ENCODE measurements at regions not wholly inside any gene's neighbourhood (a gene's known extent, or its start where the extent isn't known, plus 50 kb on each side); places are given as distances from the start of the nearest gene placed in this dataset.

GRCh38 chr18:44594799-44595467 lies 85.8 kb upstream of the SETBP1 start:
- DNase-seq (no peak), ATAC-seq (peak; percentile 75)
- intact Hi-C loops (cut with micrococcal nuclease) = no loop called here

- no peak for DNase-seq
- ATAC-seq = no peak
- intact Hi-C loops (cut with micrococcal nuclease) = no loop called here
Measured at GRCh38 chr18:44597797-44598196, 82.9 kb upstream of the SETBP1 start.

GRCh38 chr18:44598514-44598913 lies 82.2 kb upstream of the SETBP1 start:
- intact Hi-C loops (cut with micrococcal nuclease) = no loop called here
- ATAC-seq = no peak
- DNase-seq = no peak

DNA sequence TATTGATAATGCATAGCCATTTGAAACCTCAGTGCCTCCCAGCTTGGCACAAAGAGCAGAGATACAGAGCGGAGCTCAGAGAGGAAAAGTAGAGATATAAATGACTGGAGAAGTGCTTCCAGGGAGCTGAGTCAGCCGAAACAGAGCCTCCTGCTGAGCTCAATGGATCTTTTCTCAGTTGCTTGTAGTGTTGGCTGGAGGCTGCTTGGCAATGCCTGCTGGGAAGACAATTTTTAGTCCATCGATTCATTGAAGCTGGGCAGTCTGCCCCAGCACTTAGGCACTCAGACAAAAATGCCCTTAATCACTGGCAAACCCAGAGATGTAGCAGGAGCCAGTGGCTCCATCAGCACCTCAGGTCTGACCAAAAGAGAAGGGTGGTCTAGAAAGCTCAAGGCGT lies 81.3 kb upstream of the SETBP1 start:
- intact Hi-C loops (cut with micrococcal nuclease) = no loop called here
- ATAC-seq = peak; percentile 80
- DNase-seq = peak; percentile 40

DNA sequence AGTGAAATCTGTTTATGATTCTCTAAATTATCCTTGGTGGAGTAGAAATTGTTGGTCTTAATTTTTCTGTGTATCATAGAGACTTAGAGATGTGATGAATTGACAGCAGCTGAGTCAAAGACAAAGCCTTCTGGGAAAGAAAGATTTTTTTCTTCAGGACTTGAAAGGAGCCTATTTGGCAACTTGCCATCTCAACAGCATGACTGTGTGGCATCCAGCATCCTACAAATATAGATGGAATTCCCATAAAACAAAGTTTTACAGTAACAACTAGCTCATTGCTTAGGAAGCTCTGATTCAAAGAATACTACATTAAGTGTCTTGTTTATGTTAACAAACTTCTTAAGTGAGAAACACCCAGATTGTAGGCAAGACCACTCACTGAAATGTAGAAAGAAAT lies 79.2 kb upstream of the SETBP1 start:
- no peak for ATAC-seq
- no peak for DNase-seq
- intact Hi-C loops (cut with micrococcal nuclease) = no loop called here

DNA sequence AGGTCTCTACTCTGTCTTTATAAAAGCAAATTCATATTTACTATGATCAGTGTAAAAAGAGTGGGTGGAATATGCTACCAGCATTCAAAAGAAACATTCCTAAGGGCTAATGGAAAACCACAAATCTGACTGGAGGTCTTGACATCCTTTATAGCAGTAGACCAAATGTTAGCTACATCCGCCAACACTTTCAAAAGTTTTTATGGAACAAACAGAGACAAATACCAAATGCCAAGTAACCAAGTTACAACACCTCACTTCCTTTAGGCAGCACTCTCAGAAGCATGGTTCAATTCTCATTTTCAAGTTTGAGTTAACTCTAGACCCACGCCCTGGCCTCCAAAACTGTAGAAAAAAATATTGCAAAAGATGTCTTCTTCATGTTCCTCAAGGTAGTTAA lies 78.3 kb upstream of the SETBP1 start:
- intact Hi-C loops (cut with micrococcal nuclease) = no loop called here
- ATAC-seq (no peak), DNase-seq (no peak)

DNA sequence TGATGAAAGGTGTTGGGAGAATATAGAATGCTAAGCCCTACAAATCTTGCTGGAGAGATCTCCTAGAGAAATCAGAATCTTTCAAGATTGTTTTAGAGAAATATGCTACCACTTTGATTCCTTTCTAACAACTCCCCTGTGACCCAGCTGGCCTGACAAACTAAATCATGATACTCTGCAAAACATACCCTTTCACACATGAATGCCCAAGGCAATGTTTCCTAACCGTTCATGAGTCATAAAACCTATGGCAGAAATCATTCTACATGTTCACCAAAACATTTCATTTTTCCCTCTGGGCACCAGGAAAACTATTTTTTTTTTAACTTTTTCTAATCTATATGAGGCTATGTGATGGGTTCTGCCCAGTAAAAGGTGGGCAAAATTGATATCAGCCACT lies 77.8 kb upstream of the SETBP1 start:
- no peak for ATAC-seq
- no peak for DNase-seq
- intact Hi-C loops (cut with micrococcal nuclease) = no loop called here

DNA sequence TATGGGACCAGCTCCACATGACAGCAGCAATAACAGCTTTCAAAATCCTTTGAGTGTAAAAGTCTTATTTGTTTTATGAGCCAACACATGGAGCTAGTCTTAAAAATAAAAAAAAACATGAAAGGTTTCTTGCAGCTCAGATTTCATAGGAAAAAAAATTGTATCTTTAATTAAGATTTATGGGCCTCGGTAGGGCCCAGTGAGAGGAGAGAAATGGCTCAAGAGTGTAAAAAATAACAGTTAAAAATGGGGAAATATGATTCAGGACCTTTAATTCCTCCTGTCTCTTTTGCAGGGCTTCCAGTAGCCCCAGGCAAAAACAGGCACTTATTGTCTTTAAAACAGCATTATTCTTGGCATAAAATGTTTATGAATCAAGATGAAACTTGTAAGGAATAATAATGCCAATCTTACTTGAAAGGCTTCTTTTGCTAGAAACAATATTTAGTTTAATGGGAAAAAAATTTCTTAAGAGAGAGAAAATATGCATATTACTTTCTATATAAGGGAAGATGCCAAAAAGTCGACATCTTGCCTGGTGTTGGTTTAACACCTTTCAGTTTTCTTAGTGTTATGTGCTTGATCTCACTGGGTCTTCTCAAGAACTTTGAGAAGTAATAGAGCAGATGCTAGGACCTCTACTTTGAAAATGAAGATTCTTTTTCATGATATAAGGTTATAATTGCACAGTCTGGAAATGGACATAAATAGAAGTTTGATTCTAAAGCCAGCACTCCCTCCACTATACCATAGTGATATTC lies 71.3 kb upstream of the SETBP1 start:
- ATAC-seq = no peak
- intact Hi-C loops (cut with micrococcal nuclease) = no loop called here
- DNase-seq = no peak

GRCh38 chr18:44620812-44621211 lies 59.9 kb upstream of the SETBP1 start:
- no peak for ATAC-seq
- intact Hi-C loops (cut with micrococcal nuclease) = no loop called here
- DNase-seq = no peak

DNA sequence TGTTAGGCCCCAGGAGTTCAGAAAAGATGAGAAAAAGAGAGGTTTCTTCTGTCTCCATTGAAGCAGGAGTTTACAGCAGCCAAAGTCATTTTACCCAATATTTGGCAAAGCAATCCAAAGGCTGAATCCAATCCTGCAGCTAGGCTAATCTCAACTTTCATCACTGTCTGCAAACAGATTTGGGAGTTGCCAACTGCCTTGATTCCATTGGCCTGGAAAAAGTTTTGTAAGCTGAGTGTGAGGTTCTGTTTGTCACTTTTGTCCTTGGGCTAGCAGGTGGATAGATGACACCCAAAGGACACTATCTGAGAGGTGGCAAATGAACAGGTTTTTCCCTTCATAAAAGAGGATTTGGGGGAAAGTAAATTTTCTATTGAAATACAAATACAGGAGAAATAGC lies 56.6 kb upstream of the SETBP1 start:
- intact Hi-C loops (cut with micrococcal nuclease) = no loop called here
- ATAC-seq = no peak
- no peak for DNase-seq

- ATAC-seq = no peak
- intact Hi-C loops (cut with micrococcal nuclease) = no loop called here
Measured at GRCh38 chr18:44625386-44625785, 55.3 kb upstream of the SETBP1 start.

DNA sequence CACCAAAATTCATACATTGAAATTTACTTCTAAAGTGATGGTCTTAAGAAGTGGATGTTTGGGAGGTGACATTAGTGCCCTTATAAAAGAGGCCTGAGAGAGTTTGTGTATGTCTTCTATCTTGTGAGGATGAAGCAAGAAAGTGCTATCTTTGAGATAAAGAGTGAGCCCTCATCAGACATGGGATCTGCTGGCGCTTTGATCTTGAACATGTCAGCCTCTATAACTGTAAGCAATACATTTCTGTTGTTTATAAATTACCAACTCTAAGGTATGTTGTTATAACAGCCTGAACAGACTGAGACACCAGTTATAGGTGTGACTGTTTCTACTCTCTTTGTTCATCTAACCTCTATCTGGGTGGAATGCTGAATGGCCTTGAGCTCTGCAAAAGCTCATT lies 54.5 kb upstream of the SETBP1 start:
- ATAC-seq (no peak), DNase-seq (no peak)
- intact Hi-C loops (cut with micrococcal nuclease) = no loop called here

More at GRCh38 chr18:44625386-44625785, 55.3 kb upstream of the SETBP1 start:
- DNase-seq = no peak

- ATAC-seq (peak; percentile 82), DNase-seq (no peak)
- intact Hi-C loops (cut with micrococcal nuclease) = no loop called here
Measured at GRCh38 chr18:44626807-44627206, 53.9 kb upstream of the SETBP1 start.

- peak; percentile 62 for ATAC-seq
- intact Hi-C loops (cut with micrococcal nuclease) = no loop called here
- DNase-seq = no peak
Measured at GRCh38 chr18:44627280-44627679, 53.4 kb upstream of the SETBP1 start.

GRCh38 chr18:44629406-44629805 lies 51.3 kb upstream of the SETBP1 start:
- ATAC-seq (no peak), DNase-seq (no peak)
- intact Hi-C loops (cut with micrococcal nuclease) = no loop called here

GRCh38 chr18:44630118-44630517 lies 50.6 kb upstream of the SETBP1 start:
- intact Hi-C loops (cut with micrococcal nuclease) = no loop called here
- no peak for DNase-seq
- ATAC-seq = no peak
